ENCODE measurements at regions not wholly inside any gene's neighbourhood (a gene's known extent, or its start where the extent isn't known, plus 50 kb on each side); places are given as distances from the start of the nearest gene placed in this dataset.

DNA sequence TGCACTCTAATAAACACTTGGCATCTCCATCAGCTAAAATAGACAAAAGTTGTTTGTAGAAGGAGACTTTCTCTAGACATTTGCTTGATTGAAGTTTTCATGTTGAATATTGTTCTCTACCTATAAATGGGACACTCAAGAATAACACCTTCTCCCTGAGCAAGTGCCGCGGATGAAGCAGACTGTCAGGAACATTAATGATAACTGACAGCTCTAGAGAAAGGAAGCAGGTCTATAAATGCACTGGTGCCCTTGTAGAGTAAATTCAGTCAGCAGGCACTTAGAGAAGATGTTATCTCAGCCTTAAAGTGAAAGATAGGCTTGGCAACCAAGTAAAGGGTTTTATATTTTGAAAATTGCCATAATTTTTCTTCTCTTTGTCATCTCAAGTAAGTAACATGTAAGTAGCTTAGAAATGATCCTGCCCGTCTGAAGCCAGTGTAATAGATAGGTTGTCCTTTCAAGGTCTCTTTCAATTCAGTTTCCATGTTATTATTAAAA is 224.6 kb downstream of the ARL6IP6 start:
- TF ChIP-seq, protein P1, sequence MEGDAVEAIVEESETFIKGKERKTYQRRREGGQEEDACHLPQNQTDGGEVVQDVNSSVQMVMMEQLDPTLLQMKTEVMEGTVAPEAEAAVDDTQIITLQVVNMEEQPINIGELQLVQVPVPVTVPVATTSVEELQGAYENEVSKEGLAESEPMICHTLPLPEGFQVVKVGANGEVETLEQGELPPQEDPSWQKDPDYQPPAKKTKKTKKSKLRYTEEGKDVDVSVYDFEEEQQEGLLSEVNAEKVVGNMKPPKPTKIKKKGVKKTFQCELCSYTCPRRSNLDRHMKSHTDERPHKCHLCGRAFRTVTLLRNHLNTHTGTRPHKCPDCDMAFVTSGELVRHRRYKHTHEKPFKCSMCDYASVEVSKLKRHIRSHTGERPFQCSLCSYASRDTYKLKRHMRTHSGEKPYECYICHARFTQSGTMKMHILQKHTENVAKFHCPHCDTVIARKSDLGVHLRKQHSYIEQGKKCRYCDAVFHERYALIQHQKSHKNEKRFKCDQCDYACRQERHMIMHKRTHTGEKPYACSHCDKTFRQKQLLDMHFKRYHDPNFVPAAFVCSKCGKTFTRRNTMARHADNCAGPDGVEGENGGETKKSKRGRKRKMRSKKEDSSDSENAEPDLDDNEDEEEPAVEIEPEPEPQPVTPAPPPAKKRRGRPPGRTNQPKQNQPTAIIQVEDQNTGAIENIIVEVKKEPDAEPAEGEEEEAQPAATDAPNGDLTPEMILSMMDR (IDR thresholded peaks at IDR 0.05; ENCODE audit: low read depth, low read length, missing input control), result no peak
- TF ChIP-seq TAF1 (conservative IDR thresholded peaks at IDR 0.05) (no peak), FOXA1 (IDR thresholded peaks at IDR 0.05) (no peak), RAD21 (IDR thresholded peaks at IDR 0.05) (no peak), RXRA (IDR thresholded peaks at IDR 0.05) (no peak), HNF4A (conservative IDR thresholded peaks at IDR 0.05) (no peak), JUND (IDR thresholded peaks at IDR 0.05) (no peak), SP1 (IDR thresholded peaks at IDR 0.05) (no peak)
- TF ChIP-seq, protein P2, sequence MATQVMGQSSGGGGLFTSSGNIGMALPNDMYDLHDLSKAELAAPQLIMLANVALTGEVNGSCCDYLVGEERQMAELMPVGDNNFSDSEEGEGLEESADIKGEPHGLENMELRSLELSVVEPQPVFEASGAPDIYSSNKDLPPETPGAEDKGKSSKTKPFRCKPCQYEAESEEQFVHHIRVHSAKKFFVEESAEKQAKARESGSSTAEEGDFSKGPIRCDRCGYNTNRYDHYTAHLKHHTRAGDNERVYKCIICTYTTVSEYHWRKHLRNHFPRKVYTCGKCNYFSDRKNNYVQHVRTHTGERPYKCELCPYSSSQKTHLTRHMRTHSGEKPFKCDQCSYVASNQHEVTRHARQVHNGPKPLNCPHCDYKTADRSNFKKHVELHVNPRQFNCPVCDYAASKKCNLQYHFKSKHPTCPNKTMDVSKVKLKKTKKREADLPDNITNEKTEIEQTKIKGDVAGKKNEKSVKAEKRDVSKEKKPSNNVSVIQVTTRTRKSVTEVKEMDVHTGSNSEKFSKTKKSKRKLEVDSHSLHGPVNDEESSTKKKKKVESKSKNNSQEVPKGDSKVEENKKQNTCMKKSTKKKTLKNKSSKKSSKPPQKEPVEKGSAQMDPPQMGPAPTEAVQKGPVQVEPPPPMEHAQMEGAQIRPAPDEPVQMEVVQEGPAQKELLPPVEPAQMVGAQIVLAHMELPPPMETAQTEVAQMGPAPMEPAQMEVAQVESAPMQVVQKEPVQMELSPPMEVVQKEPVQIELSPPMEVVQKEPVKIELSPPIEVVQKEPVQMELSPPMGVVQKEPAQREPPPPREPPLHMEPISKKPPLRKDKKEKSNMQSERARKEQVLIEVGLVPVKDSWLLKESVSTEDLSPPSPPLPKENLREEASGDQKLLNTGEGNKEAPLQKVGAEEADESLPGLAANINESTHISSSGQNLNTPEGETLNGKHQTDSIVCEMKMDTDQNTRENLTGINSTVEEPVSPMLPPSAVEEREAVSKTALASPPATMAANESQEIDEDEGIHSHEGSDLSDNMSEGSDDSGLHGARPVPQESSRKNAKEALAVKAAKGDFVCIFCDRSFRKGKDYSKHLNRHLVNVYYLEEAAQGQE (IDR thresholded peaks at IDR 0.05), result no peak
- TF ChIP-seq, protein P3, sequence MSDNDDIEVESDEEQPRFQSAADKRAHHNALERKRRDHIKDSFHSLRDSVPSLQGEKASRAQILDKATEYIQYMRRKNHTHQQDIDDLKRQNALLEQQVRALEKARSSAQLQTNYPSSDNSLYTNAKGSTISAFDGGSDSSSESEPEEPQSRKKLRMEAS (IDR thresholded peaks at IDR 0.05), result no peak
- TF ChIP-seq, protein P4, sequence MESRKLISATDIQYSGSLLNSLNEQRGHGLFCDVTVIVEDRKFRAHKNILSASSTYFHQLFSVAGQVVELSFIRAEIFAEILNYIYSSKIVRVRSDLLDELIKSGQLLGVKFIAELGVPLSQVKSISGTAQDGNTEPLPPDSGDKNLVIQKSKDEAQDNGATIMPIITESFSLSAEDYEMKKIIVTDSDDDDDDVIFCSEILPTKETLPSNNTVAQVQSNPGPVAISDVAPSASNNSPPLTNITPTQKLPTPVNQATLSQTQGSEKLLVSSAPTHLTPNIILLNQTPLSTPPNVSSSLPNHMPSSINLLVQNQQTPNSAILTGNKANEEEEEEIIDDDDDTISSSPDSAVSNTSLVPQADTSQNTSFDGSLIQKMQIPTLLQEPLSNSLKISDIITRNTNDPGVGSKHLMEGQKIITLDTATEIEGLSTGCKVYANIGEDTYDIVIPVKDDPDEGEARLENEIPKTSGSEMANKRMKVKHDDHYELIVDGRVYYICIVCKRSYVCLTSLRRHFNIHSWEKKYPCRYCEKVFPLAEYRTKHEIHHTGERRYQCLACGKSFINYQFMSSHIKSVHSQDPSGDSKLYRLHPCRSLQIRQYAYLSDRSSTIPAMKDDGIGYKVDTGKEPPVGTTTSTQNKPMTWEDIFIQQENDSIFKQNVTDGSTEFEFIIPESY (IDR thresholded peaks at IDR 0.05), result no peak

Measured in liver (tissue), 3 donors.